GM13977 (cell line): ENCODE measurements at regions not wholly inside any gene's neighbourhood (a gene's known extent, or its start where the extent isn't known, plus 50 kb on each side); places are given as distances from the start of the nearest gene placed in this dataset.

Experiments
- DNase-seq: peaks from one replicate; pipeline ENCODE4 v3.0.0; 2012; ENCODE audit warnings: low spot score
- in situ Hi-C: fragments of 300-500 bp; cut with MboI; formaldehyde crosslinking; loops from one replicate; pipeline ENCODE4 v1.12.0; 2022; ENCODE audit warnings: low sequenced_read_pairs, low pct_unique_long_range_greater_than_20kb, mixed read lengths, inconsistent platforms; ENCODE audit not compliant: unreplicated experiment
- TF ChIP-seq, protein P1 (sequence below): IDR thresholded peaks from 2 replicates; pipeline ENCODE4 v1.5.1; 2012; ENCODE audit warnings: mild to moderate bottlenecking, control low read depth; ENCODE audit not compliant: insufficient read depth; ENCODE audit errors: extremely low read depth, missing control alignments

DNA sequence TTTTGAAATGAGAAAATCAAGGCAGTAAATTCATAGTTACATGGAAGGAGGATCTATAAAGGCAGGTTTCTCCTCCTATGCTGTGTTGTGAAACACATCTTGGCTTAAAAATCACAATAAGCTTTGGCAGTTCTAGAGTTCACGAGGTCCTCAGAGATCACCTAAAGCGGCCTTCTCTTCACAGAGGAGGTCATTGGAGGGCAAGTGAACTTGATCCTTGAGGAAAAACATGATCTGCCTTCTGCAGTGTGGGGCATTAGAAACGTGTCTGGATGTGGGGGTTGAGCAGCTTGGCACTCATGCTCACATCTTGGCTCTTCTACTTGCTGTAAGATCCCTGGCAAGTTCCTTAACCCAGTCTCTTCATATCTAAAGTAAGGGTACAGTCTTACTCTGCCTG lies 96.1 kb upstream of the BMPER start:
- TF ChIP-seq, protein P1, sequence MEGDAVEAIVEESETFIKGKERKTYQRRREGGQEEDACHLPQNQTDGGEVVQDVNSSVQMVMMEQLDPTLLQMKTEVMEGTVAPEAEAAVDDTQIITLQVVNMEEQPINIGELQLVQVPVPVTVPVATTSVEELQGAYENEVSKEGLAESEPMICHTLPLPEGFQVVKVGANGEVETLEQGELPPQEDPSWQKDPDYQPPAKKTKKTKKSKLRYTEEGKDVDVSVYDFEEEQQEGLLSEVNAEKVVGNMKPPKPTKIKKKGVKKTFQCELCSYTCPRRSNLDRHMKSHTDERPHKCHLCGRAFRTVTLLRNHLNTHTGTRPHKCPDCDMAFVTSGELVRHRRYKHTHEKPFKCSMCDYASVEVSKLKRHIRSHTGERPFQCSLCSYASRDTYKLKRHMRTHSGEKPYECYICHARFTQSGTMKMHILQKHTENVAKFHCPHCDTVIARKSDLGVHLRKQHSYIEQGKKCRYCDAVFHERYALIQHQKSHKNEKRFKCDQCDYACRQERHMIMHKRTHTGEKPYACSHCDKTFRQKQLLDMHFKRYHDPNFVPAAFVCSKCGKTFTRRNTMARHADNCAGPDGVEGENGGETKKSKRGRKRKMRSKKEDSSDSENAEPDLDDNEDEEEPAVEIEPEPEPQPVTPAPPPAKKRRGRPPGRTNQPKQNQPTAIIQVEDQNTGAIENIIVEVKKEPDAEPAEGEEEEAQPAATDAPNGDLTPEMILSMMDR = no peak
- DNase-seq = no peak
- in situ Hi-C loops = no loop called here

DNA sequence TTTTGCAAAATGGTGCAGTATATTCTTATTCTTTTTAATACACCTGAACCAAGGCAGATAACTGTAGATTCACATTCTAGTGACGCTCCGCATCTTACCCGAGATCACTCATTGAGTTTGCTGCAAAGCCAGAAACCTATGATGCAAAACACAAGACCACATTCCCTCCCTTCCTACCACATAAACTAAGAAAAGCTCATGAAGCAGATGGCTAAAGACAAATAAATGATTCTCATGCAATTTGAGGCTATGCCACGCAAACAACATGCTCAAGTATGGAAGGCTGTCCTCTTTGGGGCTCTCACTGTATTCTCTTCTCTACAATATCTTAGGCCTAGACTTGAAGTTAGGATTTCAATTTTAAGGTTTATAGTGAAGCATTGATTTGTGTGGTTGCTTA lies 95.0 kb upstream of the BMPER start:
- in situ Hi-C loops = no loop called here
- DNase-seq = no peak
- TF ChIP-seq, protein P1 = no peak

DNA sequence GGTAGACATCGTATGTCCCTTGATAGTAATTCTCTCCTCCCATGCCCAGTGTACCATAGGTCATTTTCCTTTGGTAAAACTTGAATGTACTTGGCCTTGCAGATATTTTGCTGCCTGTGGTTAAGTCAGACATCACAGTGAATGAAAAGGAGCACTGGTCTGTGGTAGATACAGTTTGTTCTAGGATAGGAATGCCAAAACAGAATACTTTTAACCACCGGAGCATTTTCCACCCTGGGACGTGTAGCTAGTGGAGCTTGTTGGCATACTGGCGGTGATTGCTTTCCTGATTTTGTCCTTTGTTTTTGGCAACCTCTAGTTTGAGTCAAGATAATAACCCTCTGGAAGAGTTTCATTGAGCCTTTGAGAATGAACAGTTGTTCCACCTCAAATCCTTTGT lies 92.0 kb upstream of the BMPER start:
- in situ Hi-C loops = no loop called here
- DNase-seq = no peak
- TF ChIP-seq, protein P1 = no peak

DNA sequence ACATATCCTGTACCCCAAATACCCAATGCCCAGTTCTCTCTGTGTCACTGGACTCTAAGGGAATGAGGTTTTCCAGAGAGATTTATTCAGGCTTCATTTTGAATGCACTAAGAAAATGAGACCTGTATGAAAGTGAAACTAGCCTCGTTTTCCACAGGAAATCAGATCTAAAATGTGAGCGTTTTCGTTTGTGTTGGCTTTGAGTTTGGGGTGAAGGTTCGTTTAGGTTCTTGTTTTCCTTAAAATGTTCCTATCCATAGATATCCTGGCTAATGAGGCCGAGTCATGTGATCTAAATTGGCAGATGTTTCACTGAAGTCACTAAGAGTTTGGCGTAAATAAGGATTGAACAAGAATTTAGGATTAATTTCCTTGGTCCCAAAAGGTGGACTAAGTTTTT lies 90.9 kb upstream of the BMPER start:
- no peak for DNase-seq
- TF ChIP-seq, protein P1 = no peak
- in situ Hi-C loops = no loop called here

DNA sequence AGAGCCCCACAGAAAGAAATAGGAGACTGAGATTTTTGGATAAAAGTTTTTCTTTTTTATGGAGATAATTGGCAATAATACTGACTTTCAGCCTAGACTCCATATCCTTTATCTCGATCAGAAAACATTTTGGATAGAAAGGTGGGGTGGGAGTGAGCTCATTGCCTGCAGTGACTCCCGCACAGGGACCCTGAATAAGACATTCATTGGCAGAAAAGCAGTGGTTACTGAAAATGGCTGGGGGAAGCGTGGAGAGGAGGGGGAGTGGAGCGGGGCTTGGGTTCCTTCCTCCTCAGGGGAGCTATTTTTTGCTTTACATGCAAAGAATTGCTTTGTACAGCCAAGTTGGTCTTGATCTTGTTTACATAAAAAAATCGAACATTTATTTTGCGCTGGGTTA lies 90.4 kb upstream of the BMPER start:
- DNase-seq = no peak
- in situ Hi-C loops = no loop called here
- TF ChIP-seq, protein P1 = no peak

DNA sequence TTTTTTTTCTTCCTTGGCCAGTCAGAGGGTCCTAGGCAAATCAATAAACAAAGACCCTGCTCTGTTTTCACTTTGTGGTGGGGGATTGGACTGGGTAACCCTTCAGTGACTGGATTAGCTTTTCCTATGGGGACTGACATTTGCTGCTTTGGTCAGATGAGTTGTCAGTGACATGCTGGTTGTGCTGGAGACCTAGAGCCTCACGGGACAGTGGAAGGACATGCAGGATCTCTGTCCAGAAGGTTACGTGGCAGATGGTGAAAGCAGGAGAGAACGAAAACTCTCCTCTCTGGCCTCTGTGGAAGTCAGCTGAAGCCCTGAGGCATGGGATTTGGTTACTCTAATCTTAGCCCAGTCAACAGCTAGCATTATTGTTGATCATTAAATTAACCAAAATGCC lies 90.0 kb upstream of the BMPER start:
- no peak for DNase-seq
- in situ Hi-C loops = no loop called here
- TF ChIP-seq, protein P1 = no peak

DNA sequence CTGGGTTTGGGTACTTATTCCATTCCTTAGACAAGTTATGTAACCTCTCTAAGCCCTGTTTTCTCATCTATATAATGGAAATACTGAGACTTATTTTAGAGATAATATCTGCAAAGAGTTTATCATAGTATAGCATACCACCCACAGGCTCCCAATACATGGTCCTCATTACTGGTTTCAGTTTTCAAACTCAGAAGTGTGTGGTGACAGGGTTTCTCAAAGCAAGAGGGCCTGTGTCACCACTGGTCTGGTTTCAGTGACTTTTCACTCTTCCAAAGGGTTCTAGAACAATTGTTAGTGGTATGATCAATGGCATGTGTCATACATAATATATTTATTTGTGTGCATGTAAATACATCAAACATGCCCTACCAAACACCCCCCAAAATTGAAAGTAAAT lies 89.2 kb upstream of the BMPER start:
- no peak for DNase-seq
- in situ Hi-C loops = no loop called here
- TF ChIP-seq, protein P1 = no peak
